ENCODE measurements at regions not wholly inside any gene's neighbourhood (a gene's known extent, or its start where the extent isn't known, plus 50 kb on each side); places are given as distances from the start of the nearest gene placed in this dataset.

DNA sequence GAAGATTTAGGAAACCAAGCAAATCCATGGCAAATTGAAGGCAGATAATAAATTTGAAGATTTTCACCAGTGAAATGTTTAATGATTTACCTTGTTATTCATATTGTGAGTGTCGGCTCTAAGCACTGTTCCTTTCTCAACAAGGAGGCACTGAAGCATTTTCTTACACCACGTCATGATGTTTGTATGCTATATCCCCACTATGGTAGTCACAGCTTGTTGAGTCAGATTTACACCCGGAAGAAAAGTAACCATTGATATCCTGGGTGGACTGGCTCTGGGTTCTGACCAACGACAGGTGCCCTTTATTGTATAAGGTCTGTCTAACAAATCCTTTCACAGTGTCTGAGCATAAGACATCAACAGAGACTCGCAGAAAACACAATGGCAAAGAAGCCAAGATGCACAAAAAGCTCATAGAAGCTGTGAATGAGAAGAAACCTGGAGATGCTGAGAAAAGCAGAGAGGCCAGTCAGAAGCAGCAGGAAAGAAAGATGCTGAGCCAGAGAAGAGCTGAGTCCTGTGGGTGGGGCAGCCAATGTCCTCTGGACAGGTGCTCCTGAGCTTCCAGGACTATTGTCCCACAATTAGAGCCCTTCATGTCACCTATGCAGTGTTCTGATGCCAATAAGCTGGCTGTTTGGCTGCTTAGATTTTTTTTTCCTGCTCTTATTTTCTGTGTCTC is 49.7 kb upstream of the ARHGAP5 start:
- DNase-seq = no peak

Measured in SHP77 (cell line).